ENCODE measurements at regions not wholly inside any gene's neighbourhood (a gene's known extent, or its start where the extent isn't known, plus 50 kb on each side); places are given as distances from the start of the nearest gene placed in this dataset.

GRCh38 chr5:110053205-110053604, 363.5 kb downstream of the MAN2A1 start:
- TF ChIP-seq JUND (IDR thresholded peaks at IDR 0.05; ENCODE audit: low read depth, low read length) (no peak), CREB1 (IDR thresholded peaks at IDR 0.05; ENCODE audit: low read depth) (no peak), POLR2AphosphoS5 (IDR thresholded peaks at IDR 0.05; ENCODE audit: low read length) (no peak), TCF7 (IDR thresholded peaks at IDR 0.05; ENCODE audit: borderline replicate concordance) (no peak), CBFB (IDR thresholded peaks at IDR 0.05; ENCODE audit: low read depth) (no peak), RBBP5 (conservative IDR thresholded peaks at IDR 0.05) (no peak), EZH2 (IDR thresholded peaks at IDR 0.05; ENCODE audit: borderline replicate concordance, control insufficient read depth, low read depth, low read length) (no peak), CHD2 (IDR thresholded peaks at IDR 0.05; ENCODE audit: borderline replicate concordance, low read depth, low read length) (no peak), PRDM15 (CRISPR knock-in tag; IDR thresholded peaks at IDR 0.05) (no peak)
- TF ChIP-seq, protein P1, sequence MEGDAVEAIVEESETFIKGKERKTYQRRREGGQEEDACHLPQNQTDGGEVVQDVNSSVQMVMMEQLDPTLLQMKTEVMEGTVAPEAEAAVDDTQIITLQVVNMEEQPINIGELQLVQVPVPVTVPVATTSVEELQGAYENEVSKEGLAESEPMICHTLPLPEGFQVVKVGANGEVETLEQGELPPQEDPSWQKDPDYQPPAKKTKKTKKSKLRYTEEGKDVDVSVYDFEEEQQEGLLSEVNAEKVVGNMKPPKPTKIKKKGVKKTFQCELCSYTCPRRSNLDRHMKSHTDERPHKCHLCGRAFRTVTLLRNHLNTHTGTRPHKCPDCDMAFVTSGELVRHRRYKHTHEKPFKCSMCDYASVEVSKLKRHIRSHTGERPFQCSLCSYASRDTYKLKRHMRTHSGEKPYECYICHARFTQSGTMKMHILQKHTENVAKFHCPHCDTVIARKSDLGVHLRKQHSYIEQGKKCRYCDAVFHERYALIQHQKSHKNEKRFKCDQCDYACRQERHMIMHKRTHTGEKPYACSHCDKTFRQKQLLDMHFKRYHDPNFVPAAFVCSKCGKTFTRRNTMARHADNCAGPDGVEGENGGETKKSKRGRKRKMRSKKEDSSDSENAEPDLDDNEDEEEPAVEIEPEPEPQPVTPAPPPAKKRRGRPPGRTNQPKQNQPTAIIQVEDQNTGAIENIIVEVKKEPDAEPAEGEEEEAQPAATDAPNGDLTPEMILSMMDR (IDR thresholded peaks at IDR 0.05 in 2 of 3, conservative IDR thresholded peaks at IDR 0.05 in 1 of 3; ENCODE audit: control insufficient read depth in 2 of 3, extremely low read depth in 1 of 3, insufficient read depth in 1 of 3, low read depth in 3 of 3, low read length in 3 of 3) = no peak

Measured in GM12878 (cell line).